Neural cell (in vitro differentiated cells): ENCODE measurements at regions not wholly inside any gene's neighbourhood (a gene's known extent, or its start where the extent isn't known, plus 50 kb on each side); places are given as distances from the start of the nearest gene placed in this dataset.

Experiments used
- CTCF ChIP-seq: fragments of 450-650 bp; IDR thresholded peaks from 2 replicates; pipeline ENCODE4 v1.5.1; 2014; ENCODE audit warnings: antibody characterized with exemption, mild to moderate bottlenecking, moderate library complexity; ENCODE audit not compliant: poor library complexity, severe bottlenecking
- EP300 ChIP-seq: fragments of 450-650 bp; conservative IDR thresholded peaks from 2 replicates; pipeline ENCODE4 v1.6.1; 2014; ENCODE audit warnings: antibody characterized with exemption, mild to moderate bottlenecking, moderate library complexity; ENCODE audit not compliant: poor library complexity, severe bottlenecking
- RAD21 ChIP-seq: fragments of 450-650 bp; conservative IDR thresholded peaks from 2 replicates; pipeline ENCODE4 v1.6.1; 2014; ENCODE audit warnings: antibody characterized with exemption, mild to moderate bottlenecking, moderate library complexity
- TAF1 ChIP-seq: IDR thresholded peaks from 2 replicates; pipeline ENCODE4 v1.6.1; 2012; ENCODE audit warnings: low read depth

GRCh38 chr7:52325237-52325636, 710.2 kb upstream of the POM121L12 start:
- no peak for TF ChIP-seq CTCF
- no peak for TF ChIP-seq EP300
- no peak for TF ChIP-seq TAF1
- no peak for TF ChIP-seq RAD21
